ENCODE measurements at regions not wholly inside any gene's neighbourhood (a gene's known extent, or its start where the extent isn't known, plus 50 kb on each side); places are given as distances from the start of the nearest gene placed in this dataset.

- TF ChIP-seq CTCF (conservative IDR thresholded peaks at IDR 0.05 in 1 of 2, IDR thresholded peaks at IDR 0.05 in 1 of 2; ENCODE audit: extremely low read depth in 1 of 2, insufficient read depth in 1 of 2, low read depth in 1 of 2, low read length in 2 of 2) (no peak), EZH2 (IDR thresholded peaks at IDR 0.05; ENCODE audit: borderline replicate concordance, low read length) (no peak)
These were observed 269.5 kb downstream of the SEC61B start for GRCh38 chr9:99491408-99492158.
